PC-9 (cell line): ENCODE measurements at regions not wholly inside any gene's neighbourhood (a gene's known extent, or its start where the extent isn't known, plus 50 kb on each side); places are given as distances from the start of the nearest gene placed in this dataset.

ENCODE experiments used
- CTCF ChIP-seq: fragments of 200-600 bp; sonication (generic); conservative IDR thresholded peaks from 2 replicates; pipeline ENCODE4 v1.6.1; 2017; ENCODE audit warnings: mixed run types, antibody characterized with exemption, mild to moderate bottlenecking, moderate library complexity
- EZH2 ChIP-seq: fragments of 200-600 bp; sonication (generic); IDR thresholded peaks from 2 replicates; pipeline ENCODE4 v1.8.0; 2017; ENCODE audit warnings: antibody characterized with exemption, low read depth

- TF ChIP-seq EZH2 (no peak), CTCF (no peak)
Measured at GRCh38 chr6:8506126-8506525, 70.8 kb upstream of the SLC35B3 start.
